Stimulated activated CD4-positive, alpha-beta T cell treated with anti-CD3 and anti-CD28 coated beads, Interleukin-15, amount 100 ng/mL, for 1 hour (primary cell): ENCODE measurements at regions not wholly inside any gene's neighbourhood (a gene's known extent, or its start where the extent isn't known, plus 50 kb on each side); places are given as distances from the start of the nearest gene placed in this dataset.
"Not testable (repeated sequence)": the region's sequence is repeated elsewhere in the genome, so short reads cannot be mapped to it uniquely, and the experiment has no call there.

Experiments
- DNase-seq, 2 donors: peaks; one replicate each; pipeline ENCODE4 v3.0.0-alpha.2; 2020; ENCODE audit warnings: low read depth in 1 of 2, low spot score in 1 of 2

GRCh38 chr10:2387261-2387660 is 649.9 kb upstream of the ADARB2 start:
- DNase-seq, result no peak

- DNase-seq, result no peak
These were observed 642.9 kb upstream of the ADARB2 start for GRCh38 chr10:2380218-2380617.

- DNase-seq, result no peak
These were observed 629.8 kb upstream of the ADARB2 start for GRCh38 chr10:2367083-2367482.

GRCh38 chr10:2366264-2366931 is 629.1 kb upstream of the ADARB2 start:
- no peak for DNase-seq

GRCh38 chr10:2362331-2362730 is 625.0 kb upstream of the ADARB2 start:
- no peak for DNase-seq

GRCh38 chr10:2358586-2358985 is 621.3 kb upstream of the ADARB2 start:
- DNase-seq, result no peak

GRCh38 chr10:2356670-2357069 is 619.3 kb upstream of the ADARB2 start:
- no peak for DNase-seq

GRCh38 chr10:2351566-2351965 is 614.2 kb upstream of the ADARB2 start:
- no peak for DNase-seq

GRCh38 chr10:2342206-2342605 is 604.9 kb upstream of the ADARB2 start:
- no peak for DNase-seq

GRCh38 chr10:2340831-2341647 is 603.7 kb upstream of the ADARB2 start:
- no peak for DNase-seq

- DNase-seq, result no peak
These were observed 598.3 kb upstream of the ADARB2 start for GRCh38 chr10:2335626-2336025.

- DNase-seq, result no peak
These were observed 597.2 kb upstream of the ADARB2 start for GRCh38 chr10:2334575-2334974.

GRCh38 chr10:2329082-2329481 is 591.8 kb upstream of the ADARB2 start:
- DNase-seq, result no peak

GRCh38 chr10:2326411-2326810 is 589.1 kb upstream of the ADARB2 start:
- DNase-seq, result no peak

GRCh38 chr10:2315045-2315485 is 577.7 kb upstream of the ADARB2 start:
- DNase-seq, result not testable (repeated sequence)

- DNase-seq, result no peak
These were observed 568.8 kb upstream of the ADARB2 start for GRCh38 chr10:2306081-2306480.

GRCh38 chr10:2303169-2303568 is 565.8 kb upstream of the ADARB2 start:
- DNase-seq, result no peak

- DNase-seq, result no peak
These were observed 563.9 kb upstream of the ADARB2 start for GRCh38 chr10:2301227-2301626.

- DNase-seq, result no peak
These were observed 562.9 kb upstream of the ADARB2 start for GRCh38 chr10:2300231-2300630.

- no peak for DNase-seq
These were observed 559.0 kb upstream of the ADARB2 start for GRCh38 chr10:2296179-2296891.

- DNase-seq, result no peak
These were observed 557.4 kb upstream of the ADARB2 start for GRCh38 chr10:2294739-2295138.

- DNase-seq, result no peak
These were observed 546.7 kb upstream of the ADARB2 start for GRCh38 chr10:2284071-2284470.
